ENCODE measurements at regions not wholly inside any gene's neighbourhood (a gene's known extent, or its start where the extent isn't known, plus 50 kb on each side); places are given as distances from the start of the nearest gene placed in this dataset.

DNA sequence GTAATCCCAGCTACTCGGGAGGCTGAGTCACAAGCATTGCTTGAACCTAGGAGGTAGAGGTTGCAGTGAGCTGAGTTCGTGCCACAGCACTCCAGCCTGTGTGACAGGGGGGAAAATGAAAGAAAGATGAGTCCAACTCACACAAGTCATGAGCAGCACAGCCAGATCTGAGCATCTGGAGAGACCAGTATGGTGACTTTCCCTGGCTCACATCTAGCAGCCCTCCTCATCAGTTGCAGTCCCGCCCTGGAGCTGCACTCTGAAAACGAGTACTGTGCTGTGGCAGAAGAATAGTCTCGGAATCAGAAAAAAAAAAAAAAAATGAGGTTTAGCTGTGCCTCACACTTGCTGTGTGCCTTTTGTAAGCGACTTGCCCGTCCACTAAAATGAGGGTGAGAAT, 74.4 kb upstream of the TRIB2 start:
- TF ChIP-seq, protein P1, sequence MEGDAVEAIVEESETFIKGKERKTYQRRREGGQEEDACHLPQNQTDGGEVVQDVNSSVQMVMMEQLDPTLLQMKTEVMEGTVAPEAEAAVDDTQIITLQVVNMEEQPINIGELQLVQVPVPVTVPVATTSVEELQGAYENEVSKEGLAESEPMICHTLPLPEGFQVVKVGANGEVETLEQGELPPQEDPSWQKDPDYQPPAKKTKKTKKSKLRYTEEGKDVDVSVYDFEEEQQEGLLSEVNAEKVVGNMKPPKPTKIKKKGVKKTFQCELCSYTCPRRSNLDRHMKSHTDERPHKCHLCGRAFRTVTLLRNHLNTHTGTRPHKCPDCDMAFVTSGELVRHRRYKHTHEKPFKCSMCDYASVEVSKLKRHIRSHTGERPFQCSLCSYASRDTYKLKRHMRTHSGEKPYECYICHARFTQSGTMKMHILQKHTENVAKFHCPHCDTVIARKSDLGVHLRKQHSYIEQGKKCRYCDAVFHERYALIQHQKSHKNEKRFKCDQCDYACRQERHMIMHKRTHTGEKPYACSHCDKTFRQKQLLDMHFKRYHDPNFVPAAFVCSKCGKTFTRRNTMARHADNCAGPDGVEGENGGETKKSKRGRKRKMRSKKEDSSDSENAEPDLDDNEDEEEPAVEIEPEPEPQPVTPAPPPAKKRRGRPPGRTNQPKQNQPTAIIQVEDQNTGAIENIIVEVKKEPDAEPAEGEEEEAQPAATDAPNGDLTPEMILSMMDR (IDR thresholded peaks at IDR 0.05), result no peak
- TF ChIP-seq POLR2A (IDR thresholded peaks at IDR 0.05), result no peak

Measured in tibial nerve (tissue), 3 donors.